ENCODE measurements at regions not wholly inside any gene's neighbourhood (a gene's known extent, or its start where the extent isn't known, plus 50 kb on each side); places are given as distances from the start of the nearest gene placed in this dataset.

GRCh38 chr9:111193095-111193494 is 136.9 kb downstream of the OR2K2 start:
- DNase-seq, result no peak

GRCh38 chr9:111192650-111193049 is 137.4 kb downstream of the OR2K2 start:
- no peak for DNase-seq

- no peak for DNase-seq
Measured at GRCh38 chr9:111190347-111190746, 139.7 kb downstream of the OR2K2 start.

GRCh38 chr9:111187376-111187775 is 142.6 kb downstream of the OR2K2 start:
- no peak for DNase-seq

GRCh38 chr9:111186021-111186530 is 143.9 kb downstream of the OR2K2 start:
- peak; percentile 21 for DNase-seq

- DNase-seq, result no peak
Measured at GRCh38 chr9:111180811-111181210, 142.5 kb upstream of the LPAR1 start.

GRCh38 chr9:111179577-111179976 is 141.3 kb upstream of the LPAR1 start:
- peak; percentile 8 for DNase-seq

GRCh38 chr9:111178331-111179055 is 140.2 kb upstream of the LPAR1 start:
- peak; percentile 11 for DNase-seq

- DNase-seq, result no peak
Measured at GRCh38 chr9:111176511-111176910, 138.2 kb upstream of the LPAR1 start.

- no peak for DNase-seq
Measured at GRCh38 chr9:111175350-111175749, 137.1 kb upstream of the LPAR1 start.

- DNase-seq, result no peak
Measured at GRCh38 chr9:111167341-111167740, 129.1 kb upstream of the LPAR1 start.

- DNase-seq, result peak; percentile 63
Measured at GRCh38 chr9:111163716-111164389, 125.6 kb upstream of the LPAR1 start.

GRCh38 chr9:111162026-111162425 is 123.8 kb upstream of the LPAR1 start:
- no peak for DNase-seq

- peak; percentile 80 for DNase-seq
Measured at GRCh38 chr9:111161015-111161415, 122.7 kb upstream of the LPAR1 start.

GRCh38 chr9:111158999-111159398 is 120.7 kb upstream of the LPAR1 start:
- no peak for DNase-seq

GRCh38 chr9:111158363-111158762 is 120.1 kb upstream of the LPAR1 start:
- no peak for DNase-seq

GRCh38 chr9:111154081-111154562 is 115.9 kb upstream of the LPAR1 start:
- DNase-seq, result no peak

GRCh38 chr9:111152614-111153406 is 114.5 kb upstream of the LPAR1 start:
- no peak for DNase-seq

- peak; percentile 23 for DNase-seq
Measured at GRCh38 chr9:111151537-111151936, 113.3 kb upstream of the LPAR1 start.

GRCh38 chr9:111150181-111150580 is 111.9 kb upstream of the LPAR1 start:
- DNase-seq, result peak; percentile 64

- peak; percentile 5 for DNase-seq
Measured at GRCh38 chr9:111149018-111149759, 110.9 kb upstream of the LPAR1 start.
